ENCODE measurements at regions not wholly inside any gene's neighbourhood (a gene's known extent, or its start where the extent isn't known, plus 50 kb on each side); places are given as distances from the start of the nearest gene placed in this dataset.

DNA sequence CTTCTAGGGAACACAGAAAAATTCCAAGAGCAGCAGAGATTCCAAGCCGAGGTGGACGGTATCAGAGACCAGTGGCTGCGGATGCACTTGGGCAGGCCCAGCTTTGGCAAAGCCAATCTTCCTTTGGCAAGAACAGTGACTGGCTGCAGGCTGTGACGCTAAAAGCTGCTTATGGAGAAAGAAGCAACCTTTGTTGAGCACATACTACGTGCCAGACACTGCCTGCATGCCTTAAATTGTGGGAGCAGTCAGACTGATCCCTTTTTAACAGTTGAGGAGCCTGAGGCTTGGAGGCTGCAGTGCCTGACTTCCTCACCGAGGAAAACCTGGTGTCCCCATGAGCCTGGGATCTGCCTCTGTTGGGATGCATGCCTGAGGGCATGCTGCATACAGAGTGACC lies 69.0 kb upstream of the AMZ2 start:
- TF ChIP-seq, protein P1, sequence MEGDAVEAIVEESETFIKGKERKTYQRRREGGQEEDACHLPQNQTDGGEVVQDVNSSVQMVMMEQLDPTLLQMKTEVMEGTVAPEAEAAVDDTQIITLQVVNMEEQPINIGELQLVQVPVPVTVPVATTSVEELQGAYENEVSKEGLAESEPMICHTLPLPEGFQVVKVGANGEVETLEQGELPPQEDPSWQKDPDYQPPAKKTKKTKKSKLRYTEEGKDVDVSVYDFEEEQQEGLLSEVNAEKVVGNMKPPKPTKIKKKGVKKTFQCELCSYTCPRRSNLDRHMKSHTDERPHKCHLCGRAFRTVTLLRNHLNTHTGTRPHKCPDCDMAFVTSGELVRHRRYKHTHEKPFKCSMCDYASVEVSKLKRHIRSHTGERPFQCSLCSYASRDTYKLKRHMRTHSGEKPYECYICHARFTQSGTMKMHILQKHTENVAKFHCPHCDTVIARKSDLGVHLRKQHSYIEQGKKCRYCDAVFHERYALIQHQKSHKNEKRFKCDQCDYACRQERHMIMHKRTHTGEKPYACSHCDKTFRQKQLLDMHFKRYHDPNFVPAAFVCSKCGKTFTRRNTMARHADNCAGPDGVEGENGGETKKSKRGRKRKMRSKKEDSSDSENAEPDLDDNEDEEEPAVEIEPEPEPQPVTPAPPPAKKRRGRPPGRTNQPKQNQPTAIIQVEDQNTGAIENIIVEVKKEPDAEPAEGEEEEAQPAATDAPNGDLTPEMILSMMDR (IDR thresholded peaks at IDR 0.05): no peak
- no peak for TF ChIP-seq POLR2AphosphoS5 (IDR thresholded peaks at IDR 0.05; ENCODE audit: insufficient read depth in 1 of 2, low read depth in 1 of 2)
- no peak for TF ChIP-seq POLR2A (IDR thresholded peaks at IDR 0.05)

Measured in vagina (tissue), 2 donors.